Left colon (tissue), 2 donors: ENCODE measurements at regions not wholly inside any gene's neighbourhood (a gene's known extent, or its start where the extent isn't known, plus 50 kb on each side); places are given as distances from the start of the nearest gene placed in this dataset.

Source experiments
- ATAC-seq: fragments of 200-7000 bp; cut with Tn5 transposase; one replicate; pipeline ENCODE4 v1.9.1; 2020; ENCODE audit warnings: mild to moderate bottlenecking, moderate library complexity
- DNase-seq, 2 donors: peaks; one replicate each; pipeline ENCODE4 v3.0.0-alpha.2; 2020
- intact Hi-C, 2 donors: fragments of 100-400 bp; cut with DNase I in 1 of 2; cut with micrococcal nuclease in 1 of 2; formaldehyde crosslinking; loops; one replicate each; pipeline versions ENCODE4 v1.11.2 to v1.14.0; 2022; cut with DNase I, micrococcal nuclease
- donor health status: DM: no; HTN: no; CAD: no.
- donor health status: DM: yes; HTN: yes; CAD: no.

DNA sequence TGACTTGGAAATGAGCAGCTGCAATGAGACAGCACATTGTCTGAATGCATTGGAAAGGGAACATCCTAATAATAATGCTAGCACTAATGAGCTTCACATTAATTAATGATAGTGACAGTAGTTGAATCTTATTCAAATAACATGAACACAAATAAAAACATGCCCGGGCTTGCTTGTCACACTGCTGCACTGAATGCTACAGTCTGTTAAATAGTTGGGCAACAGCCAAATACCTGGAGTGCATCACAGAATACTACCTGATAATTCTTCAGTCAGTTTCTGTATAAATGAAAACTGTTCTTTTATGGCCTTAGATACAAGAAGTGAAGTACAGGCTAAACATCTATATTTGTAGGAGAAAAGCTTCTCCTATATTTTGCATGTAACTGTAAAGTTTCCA is 458.7 kb downstream of the RNF144B start:
- no peak for DNase-seq
- intact Hi-C loops, result no loop called here
- ATAC-seq, result no peak

DNA sequence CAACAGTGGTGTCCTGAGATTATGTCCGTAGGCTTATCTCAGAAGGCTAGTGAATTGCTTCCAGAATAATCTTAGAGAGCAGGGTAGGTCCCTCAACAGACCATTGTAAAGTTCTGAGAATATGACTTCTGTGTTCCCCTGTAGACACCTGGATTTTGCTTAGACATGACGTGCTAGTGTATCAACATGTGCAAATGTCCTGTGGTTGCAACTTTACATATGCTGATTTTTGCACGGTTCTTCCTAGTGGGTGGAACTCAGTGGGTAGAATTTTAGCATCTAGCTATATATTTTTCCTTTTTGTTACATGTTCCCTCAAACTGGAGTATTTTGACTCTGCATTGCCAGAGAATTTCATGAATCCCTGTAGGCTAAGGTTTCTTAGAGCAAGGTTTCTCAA is 459.2 kb downstream of the RNF144B start:
- no peak for ATAC-seq
- intact Hi-C loops, result no loop called here
- no peak for DNase-seq

DNA sequence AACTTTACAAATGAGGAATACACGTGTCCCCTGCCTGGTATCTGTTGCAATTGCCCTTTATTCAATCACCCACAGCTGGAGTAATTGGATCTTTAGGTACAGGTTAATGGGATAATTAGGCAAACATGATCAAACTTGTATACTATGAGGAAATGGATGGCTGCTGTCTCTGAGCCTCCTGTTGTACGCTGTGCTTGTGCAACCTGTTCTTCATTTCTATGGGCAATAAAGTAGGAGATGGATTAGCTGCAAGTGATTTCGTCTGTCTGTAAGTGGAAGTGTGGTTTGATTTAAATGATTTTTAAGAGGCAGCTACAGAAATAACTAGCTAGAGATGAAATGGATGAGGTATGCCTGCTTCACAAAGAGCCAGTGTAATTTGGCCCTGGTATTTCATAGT is 474.1 kb downstream of the RNF144B start:
- intact Hi-C loops, result no loop called here
- no peak for DNase-seq
- ATAC-seq, result no peak

DNA sequence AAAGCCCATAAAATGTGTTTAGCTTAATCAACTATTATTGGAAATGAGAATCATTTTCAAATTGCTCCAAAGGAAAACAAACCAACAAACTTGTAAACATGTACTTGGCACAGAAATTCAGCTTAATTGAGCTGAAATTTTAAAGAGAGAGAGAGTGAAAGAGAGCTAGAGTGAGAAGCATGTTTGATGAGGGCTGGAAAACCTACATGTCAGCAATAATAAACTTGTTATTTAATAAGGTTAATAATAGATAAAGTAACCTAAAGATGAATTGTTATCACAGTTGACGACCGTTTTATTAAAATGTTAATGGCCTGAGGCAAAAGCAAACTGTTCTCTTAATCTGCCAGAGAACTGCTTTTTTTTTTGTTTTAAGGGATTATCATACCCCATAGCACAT is 496.1 kb downstream of the RNF144B start:
- no peak for ATAC-seq
- intact Hi-C loops, result no loop called here
- no peak for DNase-seq

DNA sequence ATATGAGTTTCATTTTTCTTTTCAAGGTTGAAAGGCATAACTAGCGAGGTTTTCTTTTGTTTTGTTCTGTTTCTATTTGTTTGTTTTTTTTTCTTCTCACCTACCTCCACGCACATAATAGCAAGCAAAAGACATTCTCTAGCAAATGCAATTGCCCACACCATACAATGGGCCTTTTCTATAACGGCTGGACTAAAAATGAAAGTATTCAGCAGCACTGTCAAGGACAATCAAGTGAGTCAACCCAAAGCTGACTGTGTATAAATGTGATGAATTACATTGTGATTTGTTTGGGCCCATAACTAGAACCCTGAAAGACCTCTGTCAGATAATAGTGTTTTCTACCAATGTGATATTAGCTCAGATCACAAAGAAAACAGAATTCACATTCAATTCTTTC is 496.7 kb downstream of the RNF144B start:
- intact Hi-C loops, result no loop called here
- no peak for DNase-seq
- no peak for ATAC-seq

DNA sequence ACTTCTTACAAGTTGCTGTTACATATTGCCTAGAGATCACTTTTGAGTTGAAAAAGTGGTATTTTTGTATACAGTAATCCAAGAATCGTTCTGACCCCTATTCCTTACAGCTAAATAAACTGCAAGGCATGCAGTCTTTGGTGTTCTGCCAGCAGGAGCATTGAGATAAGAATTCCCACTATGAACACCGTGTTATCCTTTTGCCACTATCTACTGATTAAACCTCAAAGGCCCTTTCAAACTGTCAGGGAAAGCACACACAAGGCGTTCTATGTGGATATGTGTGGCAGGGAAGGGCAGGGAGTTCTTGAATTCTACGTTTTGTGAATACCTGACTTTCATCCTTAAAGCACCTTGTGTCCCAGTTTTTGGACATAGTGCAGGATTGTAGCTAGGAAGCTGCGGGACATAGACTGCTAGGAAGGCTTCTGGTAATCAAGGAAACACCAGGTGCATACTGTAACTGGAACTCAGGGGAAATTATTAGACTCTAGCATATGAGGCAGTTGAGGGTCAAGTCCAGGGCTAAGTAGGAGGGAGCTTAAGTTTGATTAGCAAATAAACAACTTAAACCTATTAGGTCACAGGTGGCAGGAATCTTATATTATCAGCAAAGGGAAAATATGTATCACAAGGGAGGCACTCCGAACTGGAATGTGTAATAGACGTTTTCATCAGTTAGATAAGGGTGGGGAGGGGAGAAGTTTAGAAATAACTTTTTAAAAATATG is 506.6 kb downstream of the RNF144B start:
- intact Hi-C loops, result no loop called here
- ATAC-seq (no peak), DNase-seq (no peak)

DNA sequence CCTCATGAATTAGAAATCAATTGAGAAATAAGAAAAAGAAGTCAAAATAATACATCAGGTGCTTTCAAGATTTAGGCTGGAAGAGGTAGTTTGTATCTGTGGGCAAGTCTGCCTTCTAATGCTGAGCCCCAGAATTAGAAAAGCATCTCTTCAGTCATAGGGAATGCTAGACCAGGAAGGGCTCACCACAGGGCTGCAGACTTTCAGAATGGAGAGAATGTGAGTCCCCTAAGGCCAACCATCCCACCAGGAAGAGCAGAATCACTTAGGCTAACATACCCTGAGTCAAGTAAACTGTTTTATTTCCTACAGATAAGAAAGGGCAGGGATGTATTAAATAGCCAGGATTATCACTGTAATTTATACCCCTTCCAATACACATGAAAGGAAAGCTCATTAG is 510.2 kb downstream of the RNF144B start:
- DNase-seq (no peak), ATAC-seq (no peak)
- intact Hi-C loops, result no loop called here

DNA sequence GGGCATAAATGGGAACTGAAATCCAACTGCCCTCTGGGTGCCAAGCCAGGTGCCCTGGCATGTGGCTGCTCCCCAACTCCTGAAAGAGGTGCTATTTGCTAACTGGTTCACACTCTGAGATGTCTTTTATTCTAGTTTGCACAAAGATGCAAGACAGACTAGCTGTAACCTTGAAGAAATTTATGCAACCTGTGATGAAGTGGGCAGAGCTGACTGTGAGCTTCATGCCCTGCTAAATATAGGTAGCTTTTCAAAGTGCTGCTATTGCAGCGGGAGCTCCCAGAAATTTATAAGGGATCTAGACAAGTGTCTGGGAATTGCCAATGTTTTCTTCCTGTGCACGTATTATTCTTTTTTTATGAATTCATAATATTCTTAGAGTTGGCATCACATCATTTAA is 517.5 kb downstream of the RNF144B start:
- intact Hi-C loops, result no loop called here
- ATAC-seq (no peak), DNase-seq (no peak)

DNA sequence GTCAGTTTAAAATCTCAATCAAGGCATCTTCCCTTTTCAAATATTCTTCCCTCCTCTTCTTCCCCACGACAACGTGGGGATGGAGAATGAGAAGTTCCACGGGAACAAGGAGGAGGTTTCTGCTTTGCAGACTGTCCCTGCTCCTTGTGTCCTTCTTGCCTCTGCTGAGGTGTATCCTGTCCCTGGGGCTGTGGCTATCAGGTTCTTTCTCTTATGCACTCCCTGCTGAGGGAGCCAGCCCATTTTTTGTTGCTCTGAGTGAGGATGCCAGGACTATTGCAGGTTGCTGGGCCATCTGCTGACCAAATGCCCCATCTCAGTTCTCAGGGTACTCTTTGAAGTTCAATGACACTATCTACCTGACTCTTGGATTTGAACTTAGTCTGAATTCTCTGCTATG is 533.6 kb downstream of the RNF144B start:
- no peak for DNase-seq
- no peak for ATAC-seq

DNA sequence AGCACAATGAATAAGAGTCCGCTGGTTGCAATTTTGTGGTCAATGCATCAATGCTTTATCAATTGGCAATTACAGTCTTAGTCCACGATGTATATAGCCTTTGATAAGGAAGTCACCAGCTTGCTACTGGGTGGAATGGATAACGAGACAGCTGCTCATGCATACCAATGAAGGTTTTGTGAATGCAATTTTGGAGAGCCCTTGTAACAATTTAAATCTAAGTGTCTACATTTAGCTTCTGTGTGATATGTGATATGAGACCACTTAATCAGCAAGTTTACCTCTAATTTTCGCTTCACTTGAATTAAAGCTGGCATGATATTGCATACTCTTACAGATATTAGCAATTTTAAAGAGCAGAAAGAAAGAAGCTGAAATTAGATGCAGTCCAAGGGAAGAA is 543.9 kb downstream of the RNF144B start:
- ATAC-seq (no peak), DNase-seq (no peak)
- intact Hi-C loops, result no loop called here

More for the DNA sequence above, 533.6 kb downstream of the RNF144B start:
- intact Hi-C loops, result no loop called here

DNA sequence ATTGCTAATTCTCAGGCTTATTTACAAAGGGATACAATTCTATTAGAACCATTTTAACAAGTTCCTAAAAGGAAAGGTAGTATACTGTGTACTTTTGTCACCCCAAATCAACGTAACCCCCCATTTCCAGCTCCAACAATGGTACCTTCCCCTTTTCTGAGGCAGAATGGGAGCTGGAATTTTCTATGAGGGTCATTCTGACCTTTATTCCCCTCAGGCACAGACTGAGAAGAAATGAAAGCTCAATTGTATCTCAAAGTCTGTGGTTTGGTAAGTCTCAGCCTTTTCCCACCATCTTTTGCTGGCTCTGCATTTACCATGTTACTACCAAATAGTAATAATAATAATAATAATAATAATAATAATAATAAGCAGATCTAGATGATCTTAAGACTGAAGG is 571.0 kb downstream of the RNF144B start:
- intact Hi-C loops, result no loop called here
- ATAC-seq, result no peak
- DNase-seq, result no peak

DNA sequence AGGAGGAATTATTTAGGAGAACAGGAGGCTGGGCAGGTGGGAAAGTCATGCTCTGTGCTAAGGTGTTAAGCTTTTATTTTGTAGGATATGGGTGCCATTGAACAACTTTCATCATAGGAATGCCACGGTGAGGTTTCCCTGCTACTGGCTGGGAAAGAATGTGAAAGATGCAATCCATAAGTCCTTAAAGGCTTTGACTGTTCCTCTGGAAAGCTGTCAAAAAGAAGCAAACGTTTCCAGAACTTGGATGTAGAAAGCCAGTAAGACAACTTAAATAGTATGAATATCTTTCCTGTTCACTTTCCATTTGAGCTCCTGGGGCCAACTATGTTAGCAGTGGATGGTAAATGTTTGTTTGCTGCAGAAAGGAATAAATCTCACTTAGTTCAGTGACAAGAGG is 574.4 kb downstream of the RNF144B start:
- ATAC-seq (no peak), DNase-seq (no peak)
- intact Hi-C loops, result no loop called here

DNA sequence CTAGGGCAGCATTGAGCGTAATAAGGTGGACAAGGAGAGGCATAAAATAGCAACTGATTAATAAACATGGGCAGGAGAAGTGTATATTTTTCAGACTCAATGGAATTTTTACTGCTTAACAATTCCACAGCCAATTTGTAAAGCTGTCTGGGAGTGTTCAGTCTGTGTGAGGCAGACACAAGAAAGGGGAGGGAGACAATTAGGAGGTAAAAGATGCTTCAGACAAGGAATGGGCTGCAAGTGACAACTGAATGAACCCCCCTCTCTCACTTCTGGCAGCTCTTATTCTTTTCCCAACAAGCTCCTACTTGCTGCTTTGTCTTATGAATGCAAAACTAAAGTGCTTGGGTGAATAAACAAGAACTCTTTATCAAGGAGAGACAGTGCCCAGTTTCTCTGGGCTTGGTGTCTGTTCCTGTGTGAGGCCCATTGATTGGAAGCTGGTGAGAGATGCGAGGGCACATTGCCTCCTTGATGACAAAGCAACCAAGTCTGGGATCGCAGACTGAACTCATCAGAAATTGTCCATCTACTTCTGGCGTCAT is 575.3 kb downstream of the RNF144B start:
- DNase-seq (no peak), ATAC-seq (no peak)
- intact Hi-C loops, result no loop called here

DNA sequence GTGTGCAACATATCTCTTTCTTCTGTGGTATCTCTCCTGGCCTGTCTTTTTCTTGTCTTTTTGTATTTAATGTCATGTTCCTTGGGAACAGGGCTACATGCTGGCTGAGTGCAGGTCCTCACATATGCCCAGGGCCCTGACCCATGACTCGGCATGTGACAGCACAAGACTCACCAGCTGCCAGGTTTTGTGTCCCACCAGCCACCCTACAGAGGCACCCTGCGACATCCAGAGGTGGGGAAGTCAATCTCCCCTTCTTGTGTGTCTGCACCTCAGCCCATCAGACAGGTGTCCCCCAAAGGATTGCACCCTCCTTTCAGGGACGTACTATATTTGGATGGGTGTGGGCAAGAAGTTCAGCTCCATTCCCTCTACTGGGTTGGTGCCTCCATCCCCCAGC is 576.3 kb downstream of the RNF144B start:
- no peak for ATAC-seq
- intact Hi-C loops, result no loop called here
- no peak for DNase-seq

DNA sequence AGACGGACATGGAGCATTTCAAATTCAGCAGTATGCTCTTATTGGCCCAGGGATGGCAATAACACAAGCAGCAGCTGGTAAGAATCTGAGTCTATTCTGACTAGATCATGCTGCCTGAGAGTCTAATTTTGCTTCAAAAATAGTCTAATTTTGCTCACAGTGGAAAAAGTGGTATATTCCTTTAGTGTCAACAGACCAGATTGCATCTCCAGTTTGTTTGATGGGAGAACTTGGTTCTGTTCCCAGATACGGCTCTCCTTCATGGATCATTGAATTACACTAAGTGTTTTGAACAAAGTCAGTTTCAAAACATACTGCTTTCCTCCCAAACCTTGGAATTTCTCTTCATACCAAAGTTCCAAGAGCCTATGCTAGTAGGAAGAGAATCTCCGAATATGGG is 586.1 kb downstream of the RNF144B start:
- DNase-seq, result no peak
- ATAC-seq, result no peak
- intact Hi-C loops, result no loop called here

DNA sequence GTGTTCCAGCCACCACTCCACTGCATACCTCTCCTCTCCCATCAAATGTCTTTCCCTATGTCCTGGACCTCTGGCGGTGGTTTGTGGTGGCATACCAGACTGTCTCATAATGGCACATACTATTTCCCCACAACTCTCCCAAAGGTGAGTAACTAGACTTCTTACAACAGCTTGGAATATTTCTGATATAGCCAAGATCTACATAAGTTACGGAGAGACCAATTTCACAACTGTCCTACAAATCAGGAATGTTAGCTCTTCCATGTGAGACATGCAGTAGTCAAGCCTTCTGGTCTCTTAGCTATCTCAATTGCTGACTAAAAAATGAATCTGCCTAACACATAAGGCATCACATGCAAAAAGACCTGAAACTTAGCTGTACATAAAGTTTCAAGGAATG is 588.9 kb downstream of the RNF144B start:
- intact Hi-C loops, result no loop called here
- ATAC-seq (no peak), DNase-seq (no peak)

DNA sequence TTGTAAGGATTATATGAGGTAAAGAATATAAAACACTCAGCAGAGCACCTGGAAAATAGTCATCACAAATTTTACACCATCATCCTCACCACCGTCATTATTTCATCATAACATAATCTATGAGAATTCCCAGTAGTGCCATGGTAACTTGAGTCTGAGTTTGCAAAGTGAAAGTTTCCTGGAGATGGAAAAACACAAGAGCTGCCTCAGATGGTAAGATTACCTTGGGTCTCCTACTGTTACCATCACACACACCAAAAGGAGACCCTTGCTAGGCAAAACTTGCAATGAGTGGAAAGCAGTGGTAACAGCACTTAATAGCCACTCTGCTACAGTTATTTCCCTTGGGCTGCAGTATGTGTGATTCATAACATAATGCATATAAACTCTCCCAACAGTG is 589.8 kb downstream of the RNF144B start:
- intact Hi-C loops, result no loop called here
- DNase-seq (no peak), ATAC-seq (no peak)

DNA sequence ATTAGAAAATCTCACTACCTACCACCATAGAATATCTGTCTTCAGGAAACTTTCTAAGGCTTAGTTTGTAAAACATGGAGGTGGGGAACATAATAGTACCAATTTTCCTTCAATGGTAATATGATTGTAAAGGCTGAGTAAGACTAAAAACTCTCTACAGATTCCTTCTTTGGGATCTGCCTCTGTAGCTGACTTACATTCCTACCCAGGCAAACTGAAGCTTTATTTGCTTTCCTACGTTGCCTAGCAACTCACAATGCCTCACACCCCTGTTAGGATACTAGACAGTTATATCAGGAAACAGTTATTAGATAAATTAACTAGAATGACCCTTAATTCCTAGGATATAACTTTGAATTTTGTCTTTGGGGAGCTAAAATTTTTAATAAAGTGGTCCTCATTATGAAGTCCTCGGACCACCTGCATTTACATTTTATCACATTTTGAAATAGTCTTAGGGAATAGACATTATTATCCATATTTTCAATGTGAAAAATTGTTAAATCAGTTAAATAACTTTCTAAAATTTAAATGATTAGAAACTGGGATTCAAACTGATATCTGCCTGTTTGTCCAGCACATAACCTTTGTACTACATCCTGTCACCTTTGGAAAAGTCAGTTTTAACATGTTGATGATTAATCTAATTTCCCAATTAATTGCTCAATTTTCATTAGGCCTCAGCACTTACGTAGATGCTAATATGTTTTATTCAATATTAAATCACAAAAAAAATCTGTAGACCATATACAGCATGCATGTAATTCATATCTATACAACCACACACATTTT is 591.4 kb downstream of the RNF144B start:
- intact Hi-C loops, result no loop called here
- DNase-seq (no peak), ATAC-seq (no peak)

DNA sequence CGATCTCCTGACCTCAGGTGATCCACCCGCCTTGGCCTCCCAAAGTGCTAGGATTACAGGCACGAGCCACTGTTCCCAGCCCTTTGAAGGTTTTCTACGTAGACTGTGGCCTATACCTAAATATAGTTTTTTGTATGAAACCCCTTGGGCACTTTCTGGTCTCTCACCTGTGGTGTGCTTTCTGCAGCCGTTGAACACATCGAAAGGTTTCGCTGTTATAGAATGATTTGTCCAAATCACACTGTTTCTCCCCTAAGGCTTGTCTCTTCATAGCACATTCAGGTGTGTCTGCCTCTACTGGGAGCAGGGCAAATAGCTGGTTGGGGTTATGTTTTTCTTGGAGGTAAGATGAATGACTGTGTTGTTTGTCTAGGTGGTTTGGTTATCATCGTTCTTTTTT is 597.9 kb downstream of the RNF144B start:
- no peak for ATAC-seq
- no peak for DNase-seq
- intact Hi-C loops, result no loop called here

DNA sequence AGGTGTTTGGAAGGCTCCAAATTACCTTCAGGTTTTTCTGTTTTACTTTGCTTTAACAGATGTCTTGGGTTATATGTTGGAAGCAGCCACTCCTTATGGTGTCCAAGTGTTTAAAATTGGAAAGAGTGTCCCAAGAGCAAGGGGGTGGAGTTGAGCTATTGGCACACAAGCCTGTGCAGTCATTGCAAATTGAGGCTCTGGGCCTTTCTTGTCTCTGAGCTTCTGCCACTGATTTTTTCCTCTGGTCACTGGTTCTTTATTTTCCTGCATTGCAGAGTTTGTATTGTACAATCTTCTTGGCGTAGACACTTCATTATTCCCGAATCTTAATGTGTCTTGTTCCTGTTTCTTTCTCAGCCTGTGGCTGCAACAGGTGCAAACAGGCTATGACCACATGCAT is 598.8 kb downstream of the RNF144B start:
- intact Hi-C loops, result no loop called here
- DNase-seq (no peak), ATAC-seq (no peak)

DNA sequence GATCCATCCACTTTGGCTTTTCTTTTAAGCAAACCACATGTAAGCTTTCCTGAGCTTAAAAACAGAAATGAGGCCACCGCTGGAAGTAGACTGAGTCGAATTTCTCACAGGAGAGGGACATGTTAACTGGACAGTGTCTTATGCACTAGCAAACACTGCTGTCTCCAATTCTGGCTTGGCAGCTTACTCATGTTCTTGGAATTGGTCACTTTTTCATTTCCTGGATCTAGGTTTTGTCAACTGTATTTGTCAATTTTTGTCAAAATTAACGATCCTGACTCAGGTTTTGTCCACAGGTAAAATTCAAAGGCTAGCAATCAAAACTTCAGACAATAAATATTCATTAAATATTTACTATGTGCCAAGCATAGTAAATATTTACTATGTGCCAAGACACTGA is 601.5 kb downstream of the RNF144B start:
- ATAC-seq (no peak), DNase-seq (no peak)
- intact Hi-C loops, result no loop called here
